Ammon's horn (tissue), 1 donor: ENCODE measurements at regions not wholly inside any gene's neighbourhood (a gene's known extent, or its start where the extent isn't known, plus 50 kb on each side); places are given as distances from the start of the nearest gene placed in this dataset.
A peak's percentile ranks its signal among the peaks of the same experiment; 100 is the strongest.

Experiments
- DNase-seq: peaks from one replicate; pipeline ENCODE4 v3.0.0-alpha.2; 2016; ENCODE audit warnings: low spot score

DNA sequence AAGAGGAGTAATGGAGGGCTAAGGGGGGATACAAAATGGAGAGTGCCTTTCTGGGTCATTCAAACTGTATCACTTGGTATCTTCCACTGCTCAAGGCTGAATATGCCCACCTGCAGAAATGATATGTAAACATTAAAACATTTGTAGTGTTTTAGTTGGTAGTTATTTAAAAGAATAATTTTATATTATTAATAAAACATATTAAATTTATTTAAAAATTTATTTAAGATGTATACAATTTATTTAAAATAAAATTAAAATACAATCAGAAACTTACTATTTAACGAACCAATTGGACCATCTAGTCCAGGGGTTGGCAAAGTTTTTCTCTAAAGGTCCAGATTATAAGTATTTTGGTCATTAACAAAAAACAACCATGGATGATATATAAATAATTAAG is 308.5 kb downstream of the PLK2 start:
- no peak for DNase-seq

DNA sequence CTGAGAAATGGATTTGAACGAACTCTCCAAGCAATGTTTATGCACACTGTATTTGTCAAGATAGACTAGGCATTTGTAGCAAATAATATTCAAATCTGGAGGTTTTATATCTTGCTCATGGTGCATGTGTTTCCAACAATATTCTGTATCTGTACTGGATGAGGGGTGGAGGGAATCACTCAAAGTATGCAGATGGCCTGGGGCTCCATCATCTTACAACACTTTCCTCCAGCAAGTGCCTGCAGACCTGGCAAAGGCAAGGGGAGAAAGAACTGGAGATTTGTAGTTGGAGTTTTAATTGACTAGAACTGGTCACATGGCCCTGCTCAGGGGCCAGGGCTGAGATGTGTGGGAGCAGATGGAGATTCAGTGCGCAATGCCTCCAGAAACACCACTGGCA is 309.0 kb downstream of the PLK2 start:
- no peak for DNase-seq

DNA sequence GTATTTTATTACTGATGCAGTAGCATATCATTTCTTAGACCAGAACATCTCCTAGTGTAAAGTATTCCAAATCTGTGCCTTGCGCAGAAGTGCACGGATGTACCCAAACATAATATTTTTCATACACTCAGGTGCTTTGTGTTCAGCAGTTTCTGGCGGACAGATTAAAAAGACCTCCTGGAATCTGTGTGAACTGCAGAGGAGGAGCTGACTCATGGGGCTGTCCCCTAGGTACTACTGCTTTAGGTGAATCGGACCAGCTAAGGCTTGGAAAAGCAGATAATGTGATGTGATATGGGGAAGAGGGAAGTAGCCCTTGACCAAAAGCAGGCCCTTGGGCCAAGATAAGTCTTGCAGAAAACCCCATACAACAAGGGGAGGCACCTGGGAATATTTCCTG is 310.1 kb downstream of the PLK2 start:
- DNase-seq, result no peak

DNA sequence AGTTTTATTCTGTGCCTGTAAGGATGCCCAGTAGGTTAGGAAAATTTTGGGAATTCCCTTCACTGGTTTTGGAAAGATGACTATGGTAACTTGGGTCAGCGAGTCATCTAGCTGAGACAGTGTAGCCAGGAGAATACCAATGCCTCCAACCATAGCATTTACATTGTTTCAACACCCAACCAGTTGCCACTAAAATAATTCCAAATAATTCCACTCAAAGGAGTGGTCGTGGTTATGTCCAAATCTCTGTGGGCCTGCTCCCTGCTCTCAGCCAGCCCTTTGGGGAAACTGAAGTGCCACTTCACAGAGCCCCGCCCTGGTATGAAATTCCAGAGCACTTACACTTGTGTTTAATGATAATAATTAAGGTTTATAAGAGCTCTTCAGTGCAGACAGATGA is 310.5 kb downstream of the PLK2 start:
- DNase-seq, result no peak

DNA sequence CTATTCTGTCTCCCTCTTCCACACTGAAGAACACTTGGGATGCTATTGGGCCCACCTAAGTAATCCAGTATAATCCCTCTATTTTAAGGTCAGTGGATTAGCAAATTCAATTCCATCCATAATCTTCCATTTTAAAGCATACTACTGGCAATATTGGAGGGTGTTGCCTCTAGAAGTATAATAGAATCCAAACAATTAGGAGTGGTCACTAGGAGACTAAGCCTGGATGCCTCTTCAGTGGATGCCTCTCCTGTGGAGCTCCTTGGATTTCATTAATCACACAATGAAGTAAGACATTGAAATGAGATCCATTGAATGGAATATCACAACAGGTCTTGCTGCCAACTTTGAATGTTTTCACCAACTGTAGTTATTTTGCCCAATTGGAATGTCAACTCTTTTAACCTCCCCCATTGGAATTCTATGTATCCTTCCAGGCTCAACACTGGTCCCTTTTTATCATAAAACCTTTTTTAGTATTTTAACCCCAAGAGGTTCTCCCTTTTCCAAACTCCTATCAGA is 311.6 kb downstream of the PLK2 start:
- no peak for DNase-seq

DNA sequence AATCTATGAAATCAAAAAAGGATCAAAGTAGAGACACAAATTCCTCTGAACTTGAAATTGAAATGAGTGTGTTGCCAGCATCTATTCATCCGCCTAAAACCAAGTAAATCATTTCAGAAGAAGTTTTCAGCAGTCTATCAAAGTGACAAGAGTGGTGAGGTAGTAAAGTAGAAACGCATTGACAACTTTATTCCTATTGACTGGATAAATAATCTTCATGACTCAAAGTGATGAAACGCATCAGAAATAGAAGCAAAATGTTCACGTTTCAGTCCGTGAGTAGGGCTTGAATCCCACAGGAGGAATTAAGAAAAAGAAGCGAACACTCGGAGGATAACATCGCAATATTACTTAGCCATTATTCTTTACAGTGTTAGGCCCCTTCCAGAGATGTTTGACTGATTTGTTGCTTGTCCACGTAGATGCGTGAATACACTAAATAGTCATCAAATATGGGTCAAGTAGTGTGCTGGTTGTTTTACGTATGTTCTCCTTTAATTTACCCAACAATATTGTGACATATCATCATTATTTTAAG is 314.4 kb downstream of the PLK2 start:
- no peak for DNase-seq

DNA sequence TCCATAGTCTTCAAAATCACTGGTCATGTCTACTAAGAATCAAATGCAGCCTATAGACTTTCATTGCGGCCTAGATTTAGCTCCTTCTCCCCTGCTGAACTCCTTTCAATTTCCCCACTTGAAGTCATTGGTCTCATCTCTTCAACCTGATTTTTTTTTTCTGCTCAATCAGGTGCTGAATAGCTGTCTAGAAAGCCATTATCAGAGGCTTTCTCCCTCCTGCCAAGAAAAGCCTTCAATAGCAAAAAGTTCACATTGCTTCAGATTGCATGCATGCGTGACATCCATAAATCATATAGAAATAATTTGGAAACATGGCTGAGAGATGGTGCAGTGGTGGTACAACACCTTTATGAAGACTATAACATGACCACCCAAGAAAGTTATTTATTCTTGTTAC is 316.2 kb downstream of the PLK2 start:
- no peak for DNase-seq

DNA sequence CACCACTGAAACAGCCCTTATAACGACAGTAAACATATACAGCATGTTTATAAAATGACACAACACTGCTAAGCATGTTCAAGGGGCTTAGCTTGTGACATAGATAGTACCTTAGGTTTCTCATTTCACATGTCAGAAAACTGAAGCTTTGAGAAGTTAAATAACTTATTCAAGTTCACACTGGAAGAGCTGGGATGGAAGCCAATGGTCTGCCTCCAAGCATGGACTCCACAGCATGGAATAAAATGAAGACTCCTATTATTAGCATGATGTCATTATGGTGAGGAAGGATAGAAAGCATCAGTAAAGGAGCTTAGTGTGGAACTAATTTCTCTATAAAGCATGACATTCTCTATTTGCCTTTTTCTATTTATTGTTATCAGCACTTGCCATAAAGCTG is 316.7 kb downstream of the PLK2 start:
- no peak for DNase-seq

DNA sequence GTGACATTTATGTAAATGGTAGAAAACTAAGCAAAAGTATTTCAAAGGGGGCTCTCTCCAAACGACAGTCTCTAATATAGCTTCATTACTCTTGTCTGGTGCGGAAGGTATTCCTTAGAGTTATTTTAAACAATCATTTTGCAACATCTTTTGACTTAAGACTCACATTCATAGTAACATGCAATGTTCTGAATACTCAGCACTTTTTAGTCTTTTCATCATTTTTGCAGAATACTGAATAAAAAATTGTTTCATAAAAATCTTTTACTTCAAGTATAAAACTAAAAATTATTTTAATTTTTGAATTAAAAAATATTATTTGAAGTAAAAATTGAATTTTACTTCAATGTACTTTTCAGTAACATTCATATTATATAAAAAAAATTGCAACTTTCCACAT is 321.1 kb downstream of the PLK2 start:
- DNase-seq, result no peak

DNA sequence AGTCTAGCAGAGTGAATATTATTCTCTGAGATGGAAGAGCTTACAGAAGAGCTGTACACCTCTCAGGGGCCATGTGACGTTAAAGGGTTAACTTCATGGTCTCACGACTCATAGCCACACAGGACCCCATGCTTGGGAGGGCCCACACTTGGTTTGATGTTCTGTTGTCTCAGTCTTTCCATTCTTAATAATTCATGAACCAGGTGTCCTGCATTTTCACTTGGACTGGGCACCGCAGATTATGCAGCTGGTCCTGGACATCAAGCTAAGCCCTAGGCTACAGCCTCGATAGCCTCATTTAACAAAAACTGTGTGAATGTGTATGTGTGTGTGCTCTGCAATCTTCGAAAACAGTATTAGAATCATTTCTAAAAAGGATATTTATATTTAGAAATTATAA is 323.5 kb downstream of the PLK2 start:
- no peak for DNase-seq

DNA sequence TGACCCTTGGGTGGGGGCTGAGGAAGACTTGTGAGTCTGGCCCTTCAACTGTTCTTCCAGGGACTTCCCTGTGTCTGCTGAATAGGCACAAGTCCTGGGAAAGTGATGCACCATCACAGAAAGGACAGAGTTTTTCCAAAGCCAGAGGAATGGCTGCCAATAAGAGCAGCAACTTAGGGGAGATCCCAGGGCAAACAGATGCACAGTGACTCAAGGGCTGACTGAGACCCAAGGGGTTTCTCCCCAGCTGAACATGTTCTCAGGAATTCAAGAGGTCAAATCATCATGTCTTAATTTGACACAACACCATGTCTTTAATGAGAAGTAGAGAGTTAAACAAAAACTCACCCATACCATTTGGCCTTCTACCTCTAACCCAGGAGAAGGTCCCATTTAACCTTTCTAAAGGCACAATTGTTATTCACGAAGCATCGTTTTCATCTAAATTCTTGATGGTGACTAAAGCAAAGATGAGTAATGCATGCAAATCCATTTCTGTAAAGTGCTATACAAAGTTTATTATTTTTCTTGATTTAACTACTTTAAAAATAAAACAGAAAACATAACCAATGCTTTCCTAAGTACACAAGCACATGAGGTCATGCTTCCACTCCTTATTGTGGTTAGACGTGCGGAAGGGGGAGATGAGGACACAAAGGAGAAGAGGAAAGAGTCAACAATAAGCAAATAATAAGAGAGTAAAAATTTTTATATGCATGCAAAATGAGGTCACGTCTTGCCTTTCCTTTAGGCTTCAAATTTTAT is 324.1 kb downstream of the PLK2 start:
- no peak for DNase-seq

DNA sequence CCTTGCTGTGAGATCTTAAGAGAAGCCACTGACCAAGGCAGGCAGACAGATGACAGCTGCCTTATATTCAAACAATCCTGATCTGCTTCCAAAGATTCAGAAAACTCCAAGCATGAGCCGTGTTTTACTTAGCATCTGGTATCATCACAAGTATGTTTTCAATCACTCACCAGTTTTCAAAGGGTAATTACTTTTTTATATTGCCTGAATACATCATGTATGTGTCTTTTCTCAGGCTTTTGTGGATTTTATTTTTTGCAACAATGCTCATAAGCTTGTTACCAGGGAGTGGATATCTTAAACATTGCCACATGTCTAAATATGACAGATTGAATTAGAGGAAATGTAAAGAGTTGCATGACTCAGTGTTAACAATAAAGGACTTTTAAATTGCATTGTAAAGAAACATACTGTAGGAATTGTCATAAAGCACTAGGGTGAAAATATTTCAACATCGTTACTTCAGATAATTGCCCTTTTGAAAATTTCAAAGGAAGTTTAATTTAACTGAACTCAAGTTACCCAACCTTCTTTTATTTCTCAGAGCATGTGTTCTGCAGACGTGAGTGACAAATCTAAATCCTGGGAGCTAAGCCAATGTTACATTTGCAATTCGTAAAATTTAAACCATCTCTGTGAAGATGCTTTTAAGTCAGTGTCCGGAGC is 326.1 kb downstream of the PLK2 start:
- DNase-seq, result no peak

DNA sequence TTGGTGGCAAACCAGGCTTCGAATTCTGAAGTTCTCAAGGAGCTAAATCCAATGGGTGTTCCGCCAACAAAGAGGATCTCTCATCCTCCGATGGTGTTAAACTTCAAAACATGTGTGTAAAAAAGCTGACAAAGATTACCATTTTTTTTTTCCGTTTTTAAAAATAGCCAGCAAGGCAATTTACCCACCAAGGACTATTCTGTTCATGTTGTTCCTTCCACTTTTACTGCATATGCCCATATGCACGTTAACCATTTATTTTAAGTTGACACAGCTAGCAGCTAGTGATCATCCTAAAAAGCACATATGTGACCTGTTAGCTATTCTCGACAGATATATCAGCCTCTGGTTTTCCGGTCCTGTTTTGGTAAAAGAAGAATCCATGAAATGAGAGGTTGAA is 326.7 kb downstream of the PLK2 start:
- DNase-seq, result no peak

DNA sequence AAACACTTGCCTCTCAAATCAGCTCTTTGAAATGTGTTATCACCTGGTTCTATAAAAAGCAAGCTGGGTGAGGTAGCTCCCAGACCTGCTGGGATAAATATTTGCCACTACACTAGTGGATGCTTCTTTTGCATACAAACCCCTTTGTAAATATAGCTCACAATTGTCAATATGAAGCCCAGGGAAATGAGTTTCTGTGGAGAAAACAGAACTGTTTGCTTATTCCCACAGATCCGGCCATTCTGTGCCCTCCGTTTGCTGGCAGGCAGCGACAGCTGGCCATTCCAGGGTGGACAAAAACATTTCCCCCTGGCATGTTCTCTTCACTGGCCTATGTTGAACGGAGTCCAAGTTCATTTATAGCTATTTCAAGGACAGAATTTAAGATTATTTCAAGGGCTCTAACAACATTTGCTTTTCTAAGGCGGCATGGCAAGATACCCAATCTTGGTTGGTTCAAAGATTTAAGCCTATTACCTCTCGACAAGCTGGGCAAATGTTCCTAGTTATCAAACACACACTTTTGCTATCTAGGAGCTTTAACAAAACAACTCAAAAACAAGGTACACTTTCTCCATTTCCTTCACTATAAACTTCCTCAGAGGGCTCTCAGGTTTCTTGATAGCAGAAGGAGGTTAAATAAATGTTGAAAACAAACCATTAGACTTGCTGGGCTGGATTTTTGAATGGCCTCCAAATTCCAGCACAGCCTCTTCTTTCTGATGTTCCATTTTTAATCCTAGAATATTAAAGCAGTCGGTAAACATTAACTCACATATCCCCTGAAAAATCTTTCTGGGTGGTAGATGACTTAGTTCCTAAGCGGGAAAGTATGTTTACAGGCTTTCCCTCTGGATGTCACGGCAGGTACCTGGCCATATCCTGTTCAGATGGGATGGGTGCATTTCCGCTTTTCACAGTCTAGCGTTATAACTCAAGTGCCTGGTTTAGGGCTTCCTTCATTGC is 332.3 kb downstream of the PLK2 start:
- DNase-seq, result no peak

DNA sequence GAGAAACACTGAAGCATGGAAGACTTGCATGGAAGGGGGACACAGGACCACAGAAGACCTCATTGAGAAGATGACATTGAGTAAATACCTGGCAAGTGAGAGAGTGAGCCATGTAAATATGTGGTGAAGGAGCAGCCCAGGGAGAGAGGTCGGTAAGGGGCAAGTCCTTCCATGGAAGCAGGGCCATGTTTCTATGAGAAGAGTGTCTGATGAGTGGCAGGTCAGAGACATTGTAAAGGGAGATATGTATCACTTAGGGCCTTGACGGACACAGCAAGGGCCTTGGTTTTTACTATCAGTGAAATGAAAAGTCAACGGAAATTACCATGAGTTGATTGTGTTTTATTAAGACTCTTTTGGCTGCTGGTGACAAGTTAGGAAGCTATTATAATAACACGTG is 336.4 kb downstream of the PLK2 start:
- no peak for DNase-seq

DNA sequence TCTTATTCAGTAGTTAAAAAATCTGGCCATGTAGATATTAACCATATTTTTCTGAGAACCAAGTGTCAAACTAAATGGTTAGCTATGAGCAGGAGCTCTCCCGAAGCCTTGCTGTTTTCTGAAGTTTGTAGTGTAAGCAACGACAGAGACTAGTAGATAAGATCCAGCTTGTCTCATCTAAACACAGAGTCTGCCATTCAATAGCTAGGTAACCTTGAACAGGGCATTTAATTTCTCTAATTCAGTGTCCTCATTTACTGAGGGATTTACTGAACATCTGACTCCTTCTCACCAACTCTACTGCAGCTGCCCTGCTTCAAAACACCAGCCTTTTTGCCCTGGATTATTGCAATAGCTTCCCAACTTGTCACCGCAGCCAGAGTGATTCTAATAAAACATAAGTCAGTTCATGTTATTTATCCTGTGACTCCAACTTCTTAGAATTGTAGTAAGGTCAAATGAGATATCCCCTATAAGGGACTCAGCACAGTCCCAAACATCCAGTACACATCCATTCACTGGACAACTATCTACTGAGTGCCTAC is 337.0 kb downstream of the PLK2 start:
- no peak for DNase-seq

DNA sequence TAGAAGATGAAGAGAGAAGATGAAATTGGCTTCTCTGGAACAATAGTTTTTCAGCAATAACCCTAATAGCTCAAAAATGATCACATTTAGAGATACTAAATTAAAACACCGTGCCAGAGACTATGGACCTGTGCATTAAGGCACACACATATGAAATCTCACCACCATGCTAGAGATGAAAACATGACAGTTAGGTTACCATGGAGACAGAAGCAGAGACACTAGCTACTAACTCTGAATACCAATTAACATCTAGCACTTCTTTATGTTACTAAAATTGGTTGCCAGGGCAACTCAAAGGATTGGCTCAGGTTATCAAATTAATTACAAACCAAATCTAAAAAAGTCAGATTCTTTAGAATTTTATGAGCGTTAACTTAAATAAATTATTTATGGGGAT is 337.7 kb downstream of the PLK2 start:
- DNase-seq, result peak; percentile 37

DNA sequence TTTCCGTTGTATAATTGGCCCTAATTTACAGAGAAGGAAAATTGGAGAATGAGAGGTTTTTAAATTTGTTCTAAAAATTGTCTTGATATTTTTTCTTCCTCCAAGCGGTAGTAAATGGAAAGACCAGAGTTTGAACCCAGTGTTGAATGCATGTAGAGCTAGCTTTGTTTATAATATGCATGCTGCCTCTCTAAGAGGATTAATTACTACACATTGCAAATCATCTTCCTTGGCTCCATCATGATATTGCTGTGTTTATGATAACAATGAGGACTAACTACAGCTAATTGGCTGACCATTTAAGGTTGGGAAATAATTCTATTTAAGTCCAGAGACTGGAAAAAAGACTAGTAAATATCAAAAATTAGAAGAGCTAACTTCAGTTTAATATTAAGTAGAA is 338.5 kb downstream of the PLK2 start:
- no peak for DNase-seq

DNA sequence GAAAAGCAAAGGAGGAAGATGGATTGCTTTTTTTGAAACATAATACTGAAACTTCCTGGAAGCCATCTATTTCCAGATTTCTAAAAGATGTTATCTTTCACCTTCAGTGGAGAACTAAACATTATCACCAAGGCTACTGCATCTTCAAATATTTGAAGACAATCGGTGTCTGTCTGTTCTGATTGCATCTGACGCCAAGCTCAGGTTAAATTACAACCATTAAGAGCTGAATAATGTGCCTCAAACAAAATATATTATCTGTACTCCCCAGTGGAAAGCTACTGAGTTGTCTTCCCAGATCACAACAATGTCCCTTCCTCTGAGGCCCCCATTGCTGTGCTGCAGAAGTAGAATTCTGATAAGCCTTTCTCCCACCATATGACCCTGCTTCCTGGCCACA is 342.3 kb downstream of the PLK2 start:
- DNase-seq, result no peak

DNA sequence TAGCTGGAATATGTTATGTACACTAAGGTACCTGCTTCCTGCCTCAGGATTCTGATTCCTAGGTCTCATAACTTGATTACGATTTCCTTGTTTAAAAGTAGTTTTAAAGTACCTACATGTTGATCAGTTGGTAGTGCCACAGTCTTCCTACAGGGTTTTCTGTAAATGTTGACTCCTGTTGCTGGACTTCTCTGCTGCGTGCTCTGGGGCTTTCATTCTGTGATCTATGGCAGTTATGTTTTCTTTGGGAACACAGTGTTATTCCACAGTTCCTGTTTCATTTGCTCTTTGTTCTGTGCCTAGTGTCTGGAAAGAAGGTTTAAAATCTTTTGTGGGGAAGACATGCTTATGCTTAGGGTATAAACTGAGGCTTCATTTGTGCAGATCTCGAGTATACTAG is 343.5 kb downstream of the PLK2 start:
- no peak for DNase-seq

DNA sequence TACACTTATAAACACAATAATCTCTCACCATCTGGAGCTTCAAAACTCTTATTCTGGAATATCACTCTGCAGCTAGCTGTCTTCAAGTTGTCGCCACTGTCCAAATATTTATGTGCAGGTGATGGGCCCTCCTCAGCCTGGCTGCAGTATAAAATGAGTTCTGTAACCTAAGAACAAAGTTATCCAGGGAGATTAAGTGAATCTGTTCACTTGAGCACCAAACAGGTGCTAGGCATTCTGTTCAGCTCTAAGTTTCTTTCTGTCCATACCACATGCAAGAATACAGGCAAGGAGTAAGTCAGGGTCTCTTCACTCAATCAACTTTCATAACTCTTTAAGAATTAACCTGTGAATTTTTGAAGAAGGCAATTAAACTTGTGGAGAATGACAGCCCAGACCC is 344.1 kb downstream of the PLK2 start:
- DNase-seq, result no peak

DNA sequence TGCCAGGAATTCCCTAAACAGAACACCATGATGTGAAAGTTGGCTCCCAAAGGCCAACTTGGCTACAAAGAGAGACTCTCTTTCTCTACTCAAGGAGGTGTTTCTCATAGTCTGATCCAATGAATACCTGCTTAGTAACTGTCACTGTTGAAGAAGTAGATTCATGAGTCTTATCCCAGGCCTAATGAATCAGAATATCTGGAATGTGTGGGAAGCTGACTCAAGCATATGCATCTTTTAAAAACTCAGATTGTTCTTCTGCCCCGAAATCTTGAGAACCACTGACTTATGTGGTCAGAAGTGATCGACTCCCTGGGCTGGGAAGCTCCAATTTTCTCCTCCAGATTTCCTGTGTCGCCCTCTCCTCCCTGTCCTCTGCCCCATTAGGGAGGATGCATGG is 345.6 kb downstream of the PLK2 start:
- no peak for DNase-seq
